OCI-LY3 (cell line): ENCODE measurements at regions not wholly inside any gene's neighbourhood (a gene's known extent, or its start where the extent isn't known, plus 50 kb on each side); places are given as distances from the start of the nearest gene placed in this dataset.

Source experiments
- EZH2phosphoT487 ChIP-seq: fragments of 200-600 bp; shearing (Covaris generic); IDR thresholded peaks from 2 replicates; pipeline ENCODE4 v1.6.1; 2018; ENCODE audit warnings: antibody characterized with exemption, mixed run types, low read depth
- TF ChIP-seq, protein P1 (sequence below): fragments of 200-600, 300-600 bp; sonication (generic); IDR thresholded peaks from 2 replicates; pipeline ENCODE4 v1.5.1; 2014; ENCODE audit warnings: antibody characterized with exemption, low read length, low read depth

DNA sequence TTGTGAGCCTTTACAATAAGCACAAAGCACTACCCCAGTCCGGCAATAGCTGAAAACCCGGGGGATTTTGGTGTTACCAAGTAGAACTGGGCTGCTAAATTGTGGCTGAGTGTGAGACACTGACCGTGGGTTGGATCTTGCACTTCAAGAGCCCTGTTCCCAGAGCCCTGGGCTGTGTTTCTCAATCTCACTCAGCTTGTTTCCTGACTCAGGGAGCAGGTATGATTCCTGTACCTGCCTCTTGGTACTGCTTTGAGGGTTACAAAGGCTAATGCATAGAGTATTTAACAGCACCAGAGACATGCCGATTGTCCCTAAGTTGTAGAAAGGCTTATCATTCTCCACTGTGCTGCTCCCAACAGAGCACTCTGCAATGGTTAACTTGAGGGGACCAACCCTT lies 134.6 kb downstream of the TEX36 start:
- TF ChIP-seq, protein P1, sequence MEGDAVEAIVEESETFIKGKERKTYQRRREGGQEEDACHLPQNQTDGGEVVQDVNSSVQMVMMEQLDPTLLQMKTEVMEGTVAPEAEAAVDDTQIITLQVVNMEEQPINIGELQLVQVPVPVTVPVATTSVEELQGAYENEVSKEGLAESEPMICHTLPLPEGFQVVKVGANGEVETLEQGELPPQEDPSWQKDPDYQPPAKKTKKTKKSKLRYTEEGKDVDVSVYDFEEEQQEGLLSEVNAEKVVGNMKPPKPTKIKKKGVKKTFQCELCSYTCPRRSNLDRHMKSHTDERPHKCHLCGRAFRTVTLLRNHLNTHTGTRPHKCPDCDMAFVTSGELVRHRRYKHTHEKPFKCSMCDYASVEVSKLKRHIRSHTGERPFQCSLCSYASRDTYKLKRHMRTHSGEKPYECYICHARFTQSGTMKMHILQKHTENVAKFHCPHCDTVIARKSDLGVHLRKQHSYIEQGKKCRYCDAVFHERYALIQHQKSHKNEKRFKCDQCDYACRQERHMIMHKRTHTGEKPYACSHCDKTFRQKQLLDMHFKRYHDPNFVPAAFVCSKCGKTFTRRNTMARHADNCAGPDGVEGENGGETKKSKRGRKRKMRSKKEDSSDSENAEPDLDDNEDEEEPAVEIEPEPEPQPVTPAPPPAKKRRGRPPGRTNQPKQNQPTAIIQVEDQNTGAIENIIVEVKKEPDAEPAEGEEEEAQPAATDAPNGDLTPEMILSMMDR: no peak
- TF ChIP-seq EZH2phosphoT487: no peak
